Fibroblast of skin of right biceps (primary cell): ENCODE measurements at regions not wholly inside any gene's neighbourhood (a gene's known extent, or its start where the extent isn't known, plus 50 kb on each side); places are given as distances from the start of the nearest gene placed in this dataset.

Experiments used
- DNase-seq: peaks from one replicate; pipeline ENCODE4 v3.0.0-alpha.2; 2013

DNA sequence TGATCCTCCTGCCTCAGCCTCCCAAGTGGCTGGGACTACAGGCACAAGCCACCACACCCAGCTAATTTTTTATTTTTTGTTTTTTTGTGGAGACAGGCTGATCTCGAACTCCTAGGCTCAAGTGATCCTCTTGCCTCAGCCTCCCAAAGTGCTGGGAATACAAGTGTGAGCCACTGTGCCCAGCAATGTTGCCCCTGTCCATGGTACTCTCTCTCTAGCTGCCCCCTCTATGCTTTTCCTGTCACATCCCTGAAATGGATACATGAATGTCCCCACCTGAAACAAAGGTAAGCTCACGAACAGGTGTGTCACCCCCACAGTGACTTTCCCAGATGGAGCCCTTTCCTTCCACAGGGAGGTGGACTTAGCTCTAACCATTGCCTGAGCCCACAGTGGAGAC is 141.1 kb upstream of the MGMT start:
- no peak for DNase-seq

DNA sequence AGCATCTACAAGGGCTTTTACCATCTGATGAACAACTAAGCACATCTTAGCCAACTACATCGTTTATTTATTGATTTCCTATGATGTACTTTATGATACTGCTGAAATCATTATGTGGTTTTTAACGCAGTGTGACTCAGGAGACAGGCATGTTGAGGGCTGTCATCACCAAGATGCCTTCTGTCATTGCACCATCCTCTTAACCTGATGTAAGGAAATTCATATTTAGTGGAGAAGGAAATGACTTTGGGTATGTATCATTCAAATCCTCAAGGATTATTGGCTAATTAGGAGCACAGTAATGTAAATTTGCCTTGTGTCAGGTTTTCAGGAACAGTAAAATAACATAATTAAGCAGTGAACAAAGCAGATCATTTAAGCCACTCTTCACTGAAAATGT is 138.5 kb upstream of the MGMT start:
- peak; percentile 45 for DNase-seq

DNA sequence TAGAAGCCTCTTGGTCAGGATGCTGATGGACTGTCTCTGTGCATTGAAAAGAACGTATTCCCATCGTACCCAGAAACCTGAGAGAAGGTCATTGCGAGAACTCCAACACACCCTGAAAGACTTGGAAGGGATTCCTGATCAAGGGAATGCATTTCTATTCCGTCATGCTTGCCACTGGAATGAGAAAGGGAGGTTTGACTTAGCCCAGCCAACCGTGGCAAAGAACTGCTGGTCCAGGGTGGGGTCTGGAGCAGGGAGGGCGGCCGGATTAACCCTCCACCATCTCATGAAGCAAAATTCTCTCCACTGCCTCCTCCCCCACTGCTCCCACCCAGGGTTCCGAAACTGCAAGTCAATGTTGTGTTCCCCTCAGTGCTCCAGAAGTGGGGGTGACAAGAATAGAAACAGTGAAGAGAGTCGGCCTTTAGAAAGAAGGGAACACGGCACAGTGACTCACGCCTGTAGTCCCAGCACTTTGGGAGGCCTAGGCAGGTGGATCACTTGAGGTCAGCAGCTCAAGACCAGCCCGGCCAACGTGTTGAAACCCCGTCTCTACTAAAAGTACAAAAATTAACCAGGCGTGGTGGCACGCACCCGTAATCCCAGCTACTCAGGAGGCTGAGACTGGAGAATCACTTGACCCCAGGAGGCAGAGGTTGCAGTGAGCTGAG is 137.5 kb upstream of the MGMT start:
- DNase-seq = no peak

DNA sequence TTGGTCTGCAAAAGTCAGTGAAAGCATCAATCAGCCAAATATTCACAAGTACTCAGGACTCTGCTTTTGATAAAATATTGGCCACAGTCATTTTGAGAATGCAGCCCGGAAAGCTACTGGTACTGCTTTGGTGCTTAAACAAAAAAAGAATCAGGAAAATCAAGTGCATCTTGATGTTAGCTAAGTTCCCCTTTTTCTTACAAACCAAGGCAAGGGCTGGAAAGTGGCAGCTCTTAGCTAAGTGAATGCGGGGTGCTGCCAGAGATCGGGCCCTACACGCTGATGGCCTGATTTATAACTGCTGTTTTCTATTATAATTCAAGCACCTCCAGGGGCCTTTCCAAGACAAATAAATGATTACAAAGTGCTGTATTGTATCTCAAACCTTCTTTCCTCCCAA is 136.8 kb upstream of the MGMT start:
- DNase-seq = no peak

DNA sequence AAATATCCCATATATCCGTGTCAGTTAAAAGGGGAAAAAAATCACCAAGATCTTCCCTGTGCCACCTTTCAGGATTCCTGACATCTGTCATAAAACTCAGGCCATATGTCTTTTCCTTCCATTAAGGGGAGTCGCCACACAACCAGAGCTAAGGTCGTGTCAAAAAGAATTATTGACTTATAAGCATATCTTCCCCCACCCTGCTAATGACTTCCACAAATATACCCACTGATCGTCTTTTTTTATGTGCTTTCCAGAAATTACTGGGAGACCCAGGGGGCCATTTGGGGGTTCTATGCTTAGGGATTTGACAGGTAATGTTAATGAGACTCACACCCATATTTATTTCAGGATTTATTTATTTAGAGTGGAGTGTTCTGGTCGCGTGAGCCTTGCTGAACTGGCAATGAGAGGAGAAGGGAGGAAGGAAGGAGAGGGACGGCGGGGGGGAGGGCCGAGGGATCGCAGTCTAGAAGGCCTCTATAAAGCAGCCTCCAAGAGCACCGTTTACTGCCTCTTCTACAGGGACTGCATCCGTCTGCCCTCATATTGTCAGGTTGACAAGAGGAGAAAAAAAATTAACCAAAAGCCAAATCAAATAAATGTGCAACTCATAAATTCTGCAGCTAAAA is 135.7 kb upstream of the MGMT start:
- DNase-seq = no peak

DNA sequence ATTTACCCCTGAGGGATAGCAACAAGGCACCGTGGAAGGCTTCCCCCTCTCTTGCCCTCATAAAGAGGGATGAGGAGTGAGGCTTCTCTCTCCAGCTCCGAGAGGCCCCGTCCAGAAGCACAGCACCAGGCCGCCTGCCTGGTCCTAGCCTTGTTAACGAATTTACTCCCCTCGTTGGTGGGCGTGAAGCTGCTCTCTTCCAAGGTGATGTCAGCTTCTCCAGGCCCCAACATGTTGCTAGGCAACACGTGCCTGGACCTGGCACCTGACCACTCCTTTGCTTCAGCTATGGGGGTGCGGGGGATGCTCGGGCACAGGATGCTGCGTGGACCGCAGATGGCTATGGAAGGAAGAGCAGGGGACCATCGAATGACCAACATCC is 135.2 kb upstream of the MGMT start:
- no peak for DNase-seq

DNA sequence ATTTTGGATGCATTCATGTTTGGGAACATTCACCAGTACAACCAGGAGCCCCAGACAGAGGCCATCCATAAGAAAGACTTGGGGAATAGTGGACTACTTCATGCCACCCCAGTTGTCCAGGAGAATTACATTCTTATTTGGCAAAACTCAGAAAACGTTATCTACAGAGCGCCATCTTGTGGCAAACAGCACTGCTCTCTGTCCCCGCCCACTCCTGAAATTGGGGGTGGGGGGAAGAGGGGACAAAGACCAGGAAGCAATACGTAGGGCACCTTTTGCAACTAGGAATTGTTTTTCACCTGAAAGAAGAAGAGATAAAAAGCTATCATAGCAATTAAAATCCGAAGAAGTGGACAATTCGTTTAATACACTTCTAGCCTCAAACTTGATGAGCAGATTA is 134.6 kb upstream of the MGMT start:
- DNase-seq = no peak

DNA sequence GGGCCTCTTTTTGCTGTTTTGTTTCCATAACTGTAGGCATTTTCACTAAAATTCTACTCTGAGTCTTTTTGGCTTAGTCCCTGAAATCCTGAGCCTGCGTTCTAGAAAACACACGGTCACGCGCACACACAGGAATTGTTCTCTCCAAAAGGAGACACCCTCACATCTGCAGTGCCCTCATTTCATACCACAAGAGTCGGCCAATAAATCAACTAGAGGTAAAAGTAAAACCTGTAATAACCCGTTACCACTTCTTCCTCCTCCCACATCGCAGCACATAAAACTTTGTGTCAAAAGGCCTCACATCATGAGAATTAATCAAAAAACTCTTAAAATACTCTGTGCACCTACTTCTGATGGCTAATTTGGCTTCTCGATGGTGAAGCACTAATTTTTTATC is 133.3 kb upstream of the MGMT start:
- no peak for DNase-seq

DNA sequence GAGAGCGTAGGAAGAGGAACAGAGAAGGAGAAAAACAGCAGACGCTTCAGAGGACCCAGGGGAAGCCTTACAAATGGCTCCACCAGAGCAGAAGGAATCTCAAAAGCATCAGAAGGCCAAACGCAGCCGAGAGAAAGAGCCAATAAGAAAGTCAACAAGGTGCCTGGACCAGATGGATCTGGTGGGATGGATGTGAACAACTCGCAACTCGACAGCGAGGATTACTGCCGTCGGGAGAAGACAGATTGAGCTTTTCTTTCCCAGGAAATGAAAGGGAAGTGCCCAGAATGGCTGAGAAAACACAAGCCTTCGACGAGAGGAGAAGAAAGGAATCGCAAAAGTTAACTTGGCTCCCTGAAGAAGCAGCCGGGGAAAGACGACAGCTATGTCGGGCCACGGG is 132.8 kb upstream of the MGMT start:
- no peak for DNase-seq

DNA sequence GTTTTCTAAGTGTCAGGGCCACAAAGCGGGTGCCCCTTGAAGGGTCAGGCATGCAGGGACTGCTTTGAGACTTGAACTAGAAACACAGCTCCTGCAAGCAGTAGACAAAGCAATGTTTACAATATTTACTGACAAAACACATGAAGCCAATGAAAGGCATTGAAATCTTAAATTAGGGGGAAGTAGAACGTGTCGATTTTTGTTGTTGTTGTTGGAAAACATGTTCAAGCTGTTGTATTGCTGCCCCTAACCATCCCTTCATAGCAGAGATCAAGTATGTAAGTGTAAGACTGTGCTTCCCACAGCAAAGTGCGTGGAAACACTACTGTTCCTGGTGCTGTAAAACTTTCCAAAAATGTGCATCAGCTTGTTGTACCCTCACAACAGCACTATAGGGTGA is 131.6 kb upstream of the MGMT start:
- DNase-seq = no peak

DNA sequence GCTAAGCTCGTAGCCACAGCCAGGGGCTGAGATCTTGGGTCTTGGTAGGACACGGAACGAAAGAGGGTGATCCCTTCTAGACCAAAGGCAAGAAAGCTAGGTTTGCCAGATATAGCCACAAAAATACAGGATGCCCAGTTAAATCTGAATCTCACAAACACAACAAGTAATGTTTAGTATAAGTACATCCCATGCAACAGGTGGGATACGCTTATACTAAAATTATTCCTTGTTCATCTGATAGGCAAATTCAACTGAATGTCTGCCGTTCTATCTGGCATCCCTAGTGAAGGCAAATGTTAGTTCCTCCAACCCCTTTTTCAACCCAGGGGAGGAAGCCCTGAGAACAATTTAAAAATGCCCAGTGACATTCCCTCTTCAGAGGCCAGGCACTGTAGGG is 131.1 kb upstream of the MGMT start:
- no peak for DNase-seq

DNA sequence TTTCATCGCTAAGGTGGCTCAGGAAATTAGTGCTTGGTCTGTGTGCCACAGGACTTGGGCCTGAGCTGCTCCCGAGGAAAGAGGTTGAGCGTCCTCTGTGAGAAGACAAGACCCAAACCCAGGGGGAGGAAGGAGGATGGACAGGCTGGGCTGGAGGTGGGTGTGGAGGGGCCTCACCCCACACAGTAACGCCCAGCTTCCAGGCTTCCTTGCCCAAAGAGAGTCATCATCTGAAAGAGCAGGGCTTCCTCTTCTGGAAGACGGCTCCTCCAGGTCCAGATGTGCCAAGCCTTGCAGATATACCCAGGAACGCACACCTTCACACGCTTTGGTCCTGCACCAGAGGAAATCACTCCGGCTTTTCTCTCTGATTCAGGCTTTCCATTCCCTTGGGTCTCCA is 127.8 kb upstream of the MGMT start:
- no peak for DNase-seq

DNA sequence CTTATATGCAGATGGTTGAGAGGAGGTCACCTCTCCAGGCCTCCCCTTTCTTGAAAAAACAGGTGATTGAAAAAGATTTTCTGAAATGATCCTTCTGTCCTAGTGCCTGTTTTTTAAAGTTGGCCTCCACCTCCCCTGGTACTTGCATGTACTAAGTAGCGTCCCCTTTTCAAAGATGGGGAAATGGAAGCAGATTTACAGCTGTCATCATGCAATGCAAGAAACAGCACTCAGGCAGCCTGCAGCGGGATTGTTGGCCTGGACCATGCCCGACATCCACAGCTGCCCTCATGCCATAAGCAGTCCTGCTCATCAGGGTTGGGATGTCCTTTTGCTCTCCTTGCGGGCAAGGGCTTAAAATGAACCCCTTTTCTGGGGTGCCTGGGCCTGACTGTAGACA is 127.2 kb upstream of the MGMT start:
- no peak for DNase-seq

DNA sequence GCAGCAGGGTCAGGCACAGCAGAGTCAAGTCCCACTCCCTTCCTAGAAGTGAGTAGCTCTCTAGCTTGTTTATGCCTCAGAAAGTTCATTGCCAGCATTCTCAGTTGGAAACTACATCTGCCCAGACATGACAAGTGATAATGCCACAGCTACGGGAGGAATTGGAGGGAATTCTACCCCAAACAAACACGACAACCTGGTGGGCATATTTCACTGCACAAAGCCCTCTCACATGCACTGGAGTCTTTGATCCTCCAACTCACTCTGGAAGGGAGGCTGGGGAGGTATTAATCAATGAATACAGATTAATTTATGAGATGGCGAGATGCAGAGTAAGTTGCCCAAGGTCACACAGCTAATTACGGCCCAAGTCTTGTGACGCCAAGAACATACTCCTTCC is 126.0 kb upstream of the MGMT start:
- no peak for DNase-seq

DNA sequence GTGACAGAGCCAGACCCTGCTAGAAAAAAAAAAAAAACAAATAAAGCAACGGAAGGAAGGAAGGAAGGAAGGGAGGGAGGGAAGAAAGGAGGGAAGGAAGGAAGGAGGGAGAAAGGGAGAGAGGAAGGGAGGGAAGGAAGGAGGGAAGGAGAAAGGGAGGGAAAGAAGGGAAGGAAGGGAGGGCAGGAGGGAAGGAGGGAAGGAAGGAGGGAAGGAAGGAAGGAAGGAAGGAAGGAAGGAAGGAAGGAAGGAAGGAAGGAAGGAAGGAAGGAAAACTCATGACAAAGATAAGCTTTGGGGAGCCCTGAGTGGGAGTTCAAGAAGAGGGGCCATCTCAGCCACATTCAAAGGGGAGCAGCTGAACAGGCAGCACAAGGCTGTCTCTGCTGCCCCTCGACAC is 124.7 kb upstream of the MGMT start:
- no peak for DNase-seq

DNA sequence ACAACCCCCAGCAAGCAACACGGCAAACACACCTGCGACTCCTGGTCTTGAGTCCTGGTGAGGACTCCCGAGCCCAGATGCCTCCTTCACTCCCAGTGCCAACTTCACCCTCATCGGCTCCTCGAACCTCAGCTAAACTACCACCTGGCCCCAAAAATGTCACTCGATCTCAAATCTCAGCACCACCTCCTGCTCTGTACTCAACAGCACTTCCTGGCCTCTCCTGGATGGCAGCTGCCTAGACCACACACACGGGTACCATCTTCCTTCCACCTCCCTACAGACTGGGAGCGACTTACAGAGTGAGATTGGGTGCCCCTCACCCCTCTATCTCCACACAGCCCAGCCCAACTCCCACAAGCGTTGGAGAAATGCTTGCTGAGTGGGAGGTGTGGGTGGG is 123.9 kb upstream of the MGMT start:
- no peak for DNase-seq

DNA sequence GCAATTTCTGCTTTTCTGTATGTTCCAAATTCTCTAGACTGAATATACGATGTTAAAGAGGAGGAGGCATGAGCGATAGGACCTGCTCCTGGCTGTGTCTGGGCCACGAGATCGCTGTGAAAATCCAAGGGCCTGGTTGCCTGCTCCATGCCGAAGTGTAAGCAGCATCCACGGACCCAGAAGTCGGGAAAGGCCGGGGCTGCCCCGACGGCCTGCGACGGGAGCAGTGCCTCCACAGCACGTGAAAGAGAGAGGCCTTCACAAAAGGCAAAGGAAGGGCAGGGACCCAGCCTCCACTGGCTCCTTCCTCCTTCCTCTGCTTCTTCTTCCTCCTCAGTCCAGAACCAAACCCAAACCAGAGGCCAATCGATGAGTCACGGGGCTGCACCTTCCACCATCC is 122.9 kb upstream of the MGMT start:
- no peak for DNase-seq

DNA sequence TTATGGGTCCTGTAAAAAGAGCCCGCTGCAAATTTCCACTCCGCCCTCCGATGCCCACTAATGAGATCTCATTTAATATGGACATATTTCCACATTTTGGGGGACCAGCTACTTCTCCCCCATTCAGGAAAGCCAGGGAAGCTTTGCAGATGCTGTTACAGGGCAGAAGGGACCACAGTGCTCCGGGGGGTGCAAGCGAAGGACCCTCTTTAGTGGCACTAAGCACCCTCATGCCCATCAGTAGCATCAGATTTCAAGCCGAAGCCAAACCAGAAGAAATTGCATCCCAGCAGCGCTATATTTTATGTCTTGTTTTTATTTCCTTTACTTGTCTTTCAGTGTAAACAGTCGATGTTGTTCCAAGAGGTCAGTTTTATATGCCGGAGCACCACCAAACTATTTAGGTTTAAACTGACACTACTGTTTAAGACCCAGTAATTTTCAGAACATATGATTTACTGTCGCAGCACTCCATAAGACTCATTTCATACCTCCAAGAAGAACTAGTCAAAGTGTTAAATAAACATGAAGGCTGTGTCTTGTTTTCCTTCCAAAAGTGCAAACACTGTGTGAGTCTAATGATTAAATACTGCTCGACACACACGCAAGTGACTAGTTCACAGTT is 122.2 kb upstream of the MGMT start:
- DNase-seq = no peak

DNA sequence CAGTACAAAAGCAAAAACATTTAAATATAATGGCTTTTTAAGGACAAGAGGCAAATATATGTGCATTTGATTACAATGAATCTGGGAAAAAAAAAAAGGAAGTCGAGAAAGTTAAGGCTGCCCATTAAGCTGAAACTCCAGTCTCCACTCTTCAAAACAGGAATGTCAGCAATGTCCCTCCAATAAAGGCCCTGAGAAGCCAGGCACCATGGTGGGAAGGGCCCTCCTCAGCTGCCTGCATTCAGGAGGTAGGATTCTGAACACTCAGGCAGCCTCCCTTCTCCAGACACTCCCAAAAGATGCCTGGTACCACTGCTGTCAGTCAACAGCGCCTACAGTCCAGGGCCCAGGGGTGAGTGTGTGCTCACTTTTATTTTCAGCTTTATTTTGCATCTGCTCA is 121.3 kb upstream of the MGMT start:
- DNase-seq = no peak

DNA sequence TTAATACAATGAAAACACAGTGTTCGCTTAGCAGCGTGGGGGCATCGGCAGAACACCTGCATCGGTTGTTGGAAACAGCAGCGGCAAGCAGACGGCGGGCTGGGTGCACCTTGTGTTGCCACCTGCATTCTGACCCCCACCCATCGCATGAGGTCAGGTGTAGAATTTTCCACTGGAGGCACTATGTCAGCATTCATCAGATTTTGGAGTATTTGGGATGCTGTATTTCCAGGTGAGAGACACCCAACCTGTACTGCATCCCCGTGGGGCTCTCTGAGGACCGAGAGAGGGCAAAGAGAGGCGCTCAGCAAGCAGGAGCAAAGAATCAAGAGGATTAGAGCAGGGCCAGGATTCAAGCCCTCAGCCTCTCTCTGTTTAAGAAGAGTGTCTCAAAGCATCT is 116.4 kb upstream of the MGMT start:
- DNase-seq = no peak

DNA sequence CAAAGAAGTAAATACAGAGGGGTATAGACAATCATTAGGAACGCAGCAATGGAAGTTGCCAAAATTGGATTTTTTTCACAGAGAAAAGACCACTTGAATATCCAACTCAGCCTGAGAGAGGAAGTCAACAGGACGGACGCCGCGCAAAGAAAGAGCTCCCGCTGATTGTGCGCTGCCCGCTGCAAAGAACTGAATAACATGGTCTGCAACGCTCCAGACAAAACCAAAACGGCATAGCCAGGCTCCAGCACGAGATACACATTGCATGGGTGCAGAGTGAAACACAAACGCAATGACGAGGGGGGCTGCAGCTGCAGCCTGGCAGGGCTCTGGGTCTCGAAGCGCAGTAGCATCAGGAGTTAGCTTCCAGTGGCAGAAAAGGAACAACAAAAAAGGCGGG is 113.9 kb upstream of the MGMT start:
- DNase-seq = no peak

DNA sequence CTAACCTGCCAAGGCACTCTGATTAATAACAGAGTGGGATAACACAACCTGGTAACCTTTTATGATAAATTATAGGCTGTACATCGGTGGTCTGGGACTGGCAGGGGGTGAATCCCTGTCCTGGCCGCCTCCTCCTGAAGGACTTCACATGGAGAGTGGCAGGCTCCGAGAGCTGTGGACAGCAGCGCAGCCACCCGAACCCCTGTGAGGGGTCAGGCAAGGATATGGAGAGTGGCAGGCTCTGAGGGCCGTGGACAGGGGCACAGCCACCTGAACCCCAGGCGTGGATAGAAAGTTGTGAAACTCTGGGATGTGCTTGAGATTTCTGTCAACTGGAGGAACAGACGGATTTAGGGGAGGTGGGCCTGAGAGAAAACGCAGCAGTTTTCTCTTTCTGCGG is 107.0 kb upstream of the MGMT start:
- no peak for DNase-seq

DNA sequence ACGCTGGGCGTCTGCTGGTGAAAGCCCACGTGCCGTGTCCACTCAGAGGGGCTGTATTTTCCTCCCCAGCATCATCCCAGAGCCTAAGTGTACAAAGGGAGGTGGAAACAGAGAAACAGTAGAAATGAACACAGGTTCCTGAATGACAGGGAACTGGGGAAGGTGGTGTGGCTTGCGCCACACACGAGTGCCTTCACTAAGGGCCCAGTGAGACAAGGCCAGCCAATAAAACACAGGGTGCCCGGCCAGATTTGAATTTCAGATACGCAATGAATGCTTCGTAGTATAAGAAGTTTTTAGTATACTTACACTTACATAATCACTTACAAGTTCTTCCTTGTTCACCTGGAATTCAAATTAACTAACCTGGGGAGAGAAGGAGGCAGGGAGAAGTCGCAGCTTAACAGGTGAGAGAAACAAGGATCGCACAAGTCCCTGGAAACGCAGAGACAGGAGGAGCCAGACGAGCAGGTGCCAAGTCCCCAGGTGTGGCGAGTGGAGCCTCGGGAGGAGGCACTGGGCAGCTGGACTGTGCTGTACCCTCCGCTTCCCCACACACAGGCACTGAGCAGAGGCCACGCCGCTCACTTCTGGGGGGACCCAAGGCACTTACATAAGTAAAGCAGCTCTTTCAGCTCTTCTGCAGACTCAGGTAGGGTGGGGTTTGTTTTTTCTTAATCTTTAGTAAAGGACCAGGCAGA is 105.2 kb upstream of the MGMT start:
- no peak for DNase-seq

DNA sequence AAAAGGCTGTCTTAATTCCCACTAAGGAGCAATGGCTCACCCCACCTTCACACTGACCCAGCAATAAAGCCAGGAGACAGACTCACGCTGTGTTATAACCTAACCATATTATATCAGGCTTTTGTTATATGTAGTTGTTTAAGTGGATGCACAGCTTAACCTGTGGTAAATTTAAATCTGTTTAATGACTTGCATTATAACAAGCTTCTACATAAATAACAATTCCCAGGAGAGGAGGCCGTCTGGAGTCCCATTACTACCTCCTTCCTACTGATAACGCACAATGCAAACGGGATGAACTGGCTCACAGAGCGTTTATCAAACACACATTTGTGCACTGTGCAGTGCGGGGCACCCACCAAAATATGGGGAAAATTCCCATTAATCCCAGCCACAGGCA is 102.1 kb upstream of the MGMT start:
- DNase-seq = no peak
